ENCODE measurements at regions not wholly inside any gene's neighbourhood (a gene's known extent, or its start where the extent isn't known, plus 50 kb on each side); places are given as distances from the start of the nearest gene placed in this dataset.

DNA sequence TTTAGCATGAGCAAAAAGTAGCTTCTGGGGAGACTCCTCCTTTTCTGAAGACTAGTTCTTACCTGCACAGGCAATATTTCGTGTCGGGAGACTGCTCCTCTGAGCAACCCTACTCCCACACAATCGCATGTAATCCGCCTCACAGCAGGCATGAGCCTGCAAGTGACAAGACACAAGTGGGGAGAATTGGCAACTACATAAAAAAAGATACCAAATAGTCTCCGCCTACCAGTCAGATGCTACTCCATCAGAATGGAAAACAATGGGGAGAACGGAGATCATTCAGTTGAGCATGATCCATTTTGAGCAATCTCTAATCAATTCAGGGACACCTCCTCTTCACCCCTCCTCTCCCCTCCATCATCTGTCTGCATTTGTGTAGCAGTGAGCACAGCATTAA is 321.0 kb downstream of the COG6 start:
- no peak for DNase-seq

DNA sequence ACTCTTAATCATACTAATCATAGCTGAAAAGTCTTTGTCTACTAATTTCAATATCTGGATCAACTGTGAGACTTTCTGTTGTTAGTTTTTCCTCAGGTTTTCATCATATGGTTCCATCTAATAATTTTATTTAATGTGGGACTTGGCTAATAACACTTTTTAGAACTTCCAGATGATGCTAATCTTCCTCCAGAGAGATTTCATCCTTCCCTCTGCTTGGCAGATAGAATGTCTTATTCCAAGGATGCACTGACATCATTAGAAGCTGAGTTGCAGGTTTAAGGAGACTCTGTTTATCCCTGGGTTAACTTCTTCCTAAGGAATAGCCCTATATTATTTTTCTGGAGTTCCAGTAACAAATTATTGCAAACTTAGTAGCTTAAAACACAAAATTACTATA is 325.6 kb downstream of the COG6 start:
- DNase-seq = no peak

DNA sequence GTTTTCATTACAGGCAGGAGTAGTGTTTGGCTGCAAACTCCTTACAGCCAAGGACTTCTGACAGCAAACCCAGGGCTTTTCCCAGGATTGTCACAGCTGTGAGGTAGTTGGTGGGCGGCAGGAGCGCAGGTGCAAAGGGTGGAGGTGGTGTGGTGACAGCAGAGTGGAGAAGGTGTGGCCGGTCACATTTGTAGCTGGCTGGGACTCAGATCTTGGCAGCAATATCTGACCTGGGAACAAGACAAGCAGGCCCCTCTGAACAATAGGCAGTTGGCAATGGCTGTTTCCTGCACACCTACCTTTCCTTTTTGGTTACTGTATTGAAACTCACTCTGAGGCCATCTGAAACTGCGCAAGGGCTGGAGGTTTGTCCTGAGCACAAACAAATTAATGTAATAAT is 327.3 kb downstream of the COG6 start:
- no peak for DNase-seq

DNA sequence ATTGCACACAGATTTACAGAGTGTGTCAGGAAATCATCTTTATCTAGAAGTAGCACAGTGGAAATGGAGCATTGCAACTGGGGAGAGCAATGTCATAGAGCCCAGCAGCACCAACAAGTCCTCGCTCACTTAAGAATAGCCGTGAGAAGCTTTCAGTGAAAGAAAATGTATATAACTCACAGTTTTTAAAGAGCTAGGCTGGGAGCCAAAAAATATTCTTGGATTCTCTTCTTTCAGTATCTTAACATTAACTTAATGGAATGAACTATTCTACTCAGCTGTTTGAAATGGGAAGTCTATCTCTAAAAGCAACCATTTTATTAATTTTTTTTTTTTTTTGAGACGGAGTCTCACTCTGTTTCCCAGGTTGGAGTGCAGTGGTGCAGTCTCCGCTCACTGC is 329.6 kb downstream of the COG6 start:
- no peak for DNase-seq

DNA sequence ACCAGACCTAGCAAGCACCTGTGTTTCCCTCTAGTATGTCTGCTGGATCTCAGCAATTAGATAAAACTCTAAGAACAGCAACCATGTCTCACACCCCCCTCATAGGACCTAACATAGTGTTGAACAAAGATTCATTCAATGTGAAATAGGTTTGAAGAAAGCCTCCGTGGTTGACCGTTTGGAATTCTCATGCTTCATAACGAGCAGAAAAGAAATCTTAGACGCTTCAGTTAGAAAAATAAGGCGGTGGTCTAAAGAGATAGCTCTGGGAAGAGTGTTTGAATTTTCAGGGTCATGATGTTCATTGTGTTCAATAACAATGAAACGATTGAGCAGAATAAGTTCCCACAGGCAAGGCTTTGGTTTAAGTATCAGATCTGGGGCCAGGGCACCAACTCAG is 332.9 kb downstream of the COG6 start:
- no peak for DNase-seq

DNA sequence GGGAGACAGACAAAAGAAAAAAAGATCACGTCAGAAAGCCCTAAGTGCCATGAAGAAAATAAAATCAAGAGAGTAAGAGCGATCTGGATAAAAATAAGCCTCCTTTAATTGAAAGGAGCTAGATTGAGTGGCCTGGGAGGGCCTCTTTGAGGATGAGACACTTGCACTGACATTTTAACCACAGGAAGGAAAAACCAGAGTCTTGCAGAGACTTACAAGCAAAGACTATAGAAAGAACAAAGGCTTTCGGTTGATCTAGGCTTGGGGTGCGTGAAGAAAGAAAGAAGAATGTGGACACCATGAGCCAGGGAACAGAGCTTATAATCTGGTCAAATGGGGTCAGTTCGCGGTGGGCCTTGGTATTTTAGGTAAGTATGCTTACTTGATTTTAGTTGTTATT is 342.7 kb downstream of the COG6 start:
- no peak for DNase-seq

DNA sequence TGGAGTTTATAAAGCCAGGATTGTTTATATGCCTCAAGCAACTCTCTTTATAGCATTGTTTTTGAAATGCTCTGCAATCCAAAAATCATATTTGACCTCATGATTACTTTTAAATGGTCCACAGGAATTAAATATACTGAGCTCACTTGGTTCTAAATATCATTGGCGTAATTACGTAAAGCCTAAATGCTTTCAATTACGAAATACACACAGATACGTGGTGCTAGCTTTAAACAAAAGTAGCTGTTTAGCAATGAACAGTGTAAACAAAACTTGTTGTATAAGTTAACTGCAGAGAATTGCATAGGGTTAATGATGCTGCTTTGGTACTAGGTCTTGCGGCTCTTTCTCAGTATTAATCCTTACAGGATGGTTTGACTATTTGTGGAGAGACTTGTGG is 346.6 kb downstream of the COG6 start:
- no peak for DNase-seq

DNA sequence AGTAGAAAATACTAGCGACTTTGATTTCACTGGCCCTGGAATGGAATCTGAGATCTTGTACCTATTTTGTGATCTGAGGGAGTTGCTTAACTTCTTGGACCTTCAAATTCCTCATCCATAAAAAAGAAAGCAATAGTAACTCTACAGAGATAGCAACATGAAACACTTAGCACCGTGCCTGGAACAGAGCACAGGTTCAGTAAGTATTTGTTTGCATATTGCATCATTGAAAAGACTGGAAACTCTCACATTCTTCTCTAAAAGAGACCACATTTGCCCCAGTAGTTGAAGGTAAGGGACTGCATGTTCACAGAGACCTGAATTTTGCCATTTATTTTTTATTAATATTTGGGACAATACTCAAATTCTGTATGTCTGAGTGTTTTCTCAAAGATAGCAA is 358.1 kb downstream of the COG6 start:
- no peak for DNase-seq

DNA sequence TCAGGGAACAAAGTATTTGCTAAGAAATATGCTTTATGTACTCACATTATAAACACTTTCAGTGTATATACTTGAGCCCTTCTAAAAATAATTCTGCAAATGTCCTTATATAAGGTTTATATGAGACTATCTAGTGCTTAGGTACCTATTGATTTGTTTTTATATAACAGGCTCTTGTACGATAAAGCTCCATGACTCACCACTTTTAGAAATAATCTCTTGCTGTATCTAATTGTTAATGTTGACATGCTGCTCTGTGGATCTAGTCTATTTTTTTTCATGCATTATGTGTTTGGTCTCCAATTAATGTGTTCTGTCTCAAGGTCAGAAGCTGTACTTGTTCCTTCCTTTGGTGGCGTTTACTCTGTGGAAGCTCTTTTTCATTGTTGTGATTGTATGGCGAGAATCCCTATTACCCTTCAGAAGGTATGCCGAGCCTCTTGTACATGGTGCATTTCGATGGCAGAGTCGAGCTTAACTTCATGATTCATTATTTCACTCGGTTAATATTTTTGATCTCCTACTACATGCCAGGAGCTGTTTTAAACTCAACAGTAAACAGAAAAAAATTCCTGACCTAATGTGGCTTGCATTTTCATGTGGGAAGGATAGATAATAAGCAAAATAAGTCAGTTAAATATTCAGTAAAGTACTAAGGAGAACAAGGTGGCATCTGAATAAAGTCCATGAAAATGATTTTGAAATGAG is 361.6 kb downstream of the COG6 start:
- DNase-seq = no peak

DNA sequence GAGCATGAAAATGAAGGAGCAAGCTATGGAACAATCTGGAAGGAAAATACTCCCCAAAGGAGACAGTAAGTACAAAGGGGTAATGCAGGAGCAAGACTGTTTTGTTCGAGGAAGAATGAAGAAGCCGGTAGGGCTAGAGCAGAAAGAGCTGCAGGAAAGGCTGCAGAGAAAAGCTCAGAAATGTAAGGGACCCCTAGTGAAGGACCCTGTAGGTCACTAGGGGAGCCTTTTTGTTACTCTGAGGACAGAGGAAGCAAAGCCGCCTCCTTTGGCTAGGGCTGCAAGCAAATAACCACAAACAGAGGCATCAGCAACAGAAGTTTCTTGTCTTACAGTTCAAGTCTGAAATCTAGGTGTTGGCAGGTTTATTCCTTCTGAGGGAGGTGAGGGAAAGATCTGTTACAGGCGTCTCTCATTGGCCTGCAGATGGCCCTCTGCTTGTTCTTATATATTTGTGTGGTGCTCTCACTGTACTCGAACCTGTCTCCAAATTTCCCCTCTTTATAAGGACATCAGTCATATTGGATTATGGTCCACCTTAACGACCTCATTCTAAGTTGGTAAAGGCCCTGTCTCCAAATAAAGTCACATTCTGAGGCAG is 362.3 kb downstream of the COG6 start:
- no peak for DNase-seq

DNA sequence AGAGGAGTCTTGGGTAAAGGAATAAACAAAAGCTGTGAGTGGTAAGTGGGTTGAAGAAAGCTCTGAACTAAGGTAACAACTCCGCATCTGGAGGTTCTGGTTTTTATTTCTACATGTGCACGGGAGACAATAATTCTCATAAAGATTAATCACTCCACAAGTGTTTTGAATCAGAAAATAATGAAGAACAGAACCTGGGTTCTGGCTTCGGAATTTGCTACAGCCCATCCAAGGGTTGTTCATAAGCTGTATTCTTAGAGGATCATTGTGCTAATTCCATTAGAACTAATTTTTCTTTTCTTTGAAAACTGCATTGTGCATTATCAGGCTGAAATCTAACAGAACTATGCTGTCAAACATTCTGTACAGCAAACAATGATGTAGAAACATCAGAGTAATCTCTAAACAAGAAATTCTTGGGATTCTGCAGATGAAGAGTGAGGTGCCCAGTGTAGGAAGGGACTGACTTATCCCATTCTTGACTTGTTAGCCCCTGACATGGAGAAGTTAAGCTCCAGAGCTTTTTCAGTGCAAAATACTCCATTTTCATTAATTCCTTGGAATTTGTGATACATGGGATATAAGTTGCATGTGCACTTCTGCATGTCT is 368.2 kb downstream of the COG6 start:
- no peak for DNase-seq

DNA sequence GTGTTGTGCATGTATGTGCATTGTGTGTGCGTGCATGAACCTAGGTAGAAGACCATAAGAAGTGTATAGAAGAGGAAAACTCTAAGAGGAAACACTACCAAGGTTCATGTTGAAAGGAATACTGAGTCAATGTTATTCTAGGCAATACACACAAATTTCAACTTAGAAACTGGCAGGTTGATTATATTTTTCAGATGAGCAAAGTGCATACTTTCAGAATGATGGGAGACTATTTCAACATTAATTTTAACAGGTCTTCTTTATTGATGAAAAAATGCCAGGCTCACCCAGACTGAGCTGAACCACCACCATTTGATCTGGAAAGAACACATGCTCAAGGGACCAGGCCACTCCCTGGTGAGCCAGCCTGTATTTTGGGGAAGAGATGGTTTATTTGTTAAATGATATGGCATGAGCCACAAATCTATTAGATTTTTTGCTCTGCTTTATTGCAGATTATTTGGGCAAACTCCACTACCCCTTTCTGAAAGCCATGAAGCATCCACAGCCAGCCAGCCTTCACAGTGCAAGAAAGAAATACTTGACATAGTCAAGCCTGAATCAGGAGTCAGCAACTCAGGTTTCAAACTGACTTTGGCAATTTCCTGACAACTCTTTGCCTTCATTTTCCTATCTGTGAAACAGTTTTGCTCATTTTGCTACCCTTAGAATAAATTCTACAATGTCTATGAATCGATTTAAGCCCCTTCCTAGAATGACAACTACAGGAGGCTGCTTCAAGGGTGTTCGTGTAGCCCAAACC is 368.9 kb downstream of the COG6 start:
- no peak for DNase-seq

DNA sequence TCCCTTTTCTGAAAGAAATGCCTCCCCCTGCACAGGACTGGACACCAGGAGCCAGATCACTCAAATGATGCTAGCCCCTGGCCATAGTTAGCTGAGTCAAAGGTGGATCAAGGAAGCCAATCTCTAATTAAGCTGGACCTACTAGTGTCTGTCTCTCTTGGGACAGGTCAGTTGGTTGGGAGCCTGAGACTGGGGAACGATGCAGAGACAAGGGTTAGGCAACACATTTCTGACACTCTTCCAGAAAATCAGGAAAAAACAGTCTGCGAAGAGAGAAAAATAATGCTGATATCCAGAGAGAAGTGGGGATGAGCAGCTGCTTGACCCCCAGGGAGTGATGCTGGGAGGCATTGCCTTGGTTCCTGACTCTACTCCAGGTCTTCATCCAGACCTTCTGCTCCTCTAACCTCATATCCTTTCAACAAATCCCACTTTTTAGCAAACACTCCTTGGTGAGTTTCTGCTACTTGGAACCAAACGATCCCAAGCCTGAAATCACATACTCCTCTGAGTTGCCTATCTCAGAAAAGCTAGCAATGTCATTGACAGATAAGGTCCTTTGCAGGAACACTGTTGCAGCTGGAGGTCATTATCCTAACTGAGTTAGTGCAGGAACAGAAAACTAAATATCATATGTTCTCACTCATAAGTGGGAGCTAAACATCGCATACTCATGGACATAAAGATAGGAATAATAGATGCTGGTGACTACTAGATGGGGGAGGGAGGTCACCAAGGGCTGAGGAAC is 369.7 kb downstream of the COG6 start:
- no peak for DNase-seq

DNA sequence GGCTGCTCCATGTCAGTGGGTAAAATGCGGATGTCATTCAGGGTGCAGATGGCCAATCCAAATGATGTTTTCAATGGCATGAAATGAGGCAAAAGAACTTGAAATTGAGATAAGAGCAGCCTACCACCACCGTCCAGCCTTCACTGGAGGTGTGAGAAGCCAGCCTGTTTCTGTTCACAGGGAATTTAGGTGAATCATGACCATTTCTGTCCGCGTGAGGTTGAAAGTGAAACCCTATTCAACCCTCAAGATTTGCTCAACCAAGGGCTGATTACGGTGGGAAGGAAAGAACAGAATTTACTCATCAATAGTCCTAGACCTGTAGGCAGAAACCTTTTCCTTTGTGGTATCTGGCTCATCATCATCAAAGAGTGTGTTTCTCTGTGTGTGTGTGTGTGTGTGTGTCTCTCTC is 370.7 kb downstream of the COG6 start:
- no peak for DNase-seq

DNA sequence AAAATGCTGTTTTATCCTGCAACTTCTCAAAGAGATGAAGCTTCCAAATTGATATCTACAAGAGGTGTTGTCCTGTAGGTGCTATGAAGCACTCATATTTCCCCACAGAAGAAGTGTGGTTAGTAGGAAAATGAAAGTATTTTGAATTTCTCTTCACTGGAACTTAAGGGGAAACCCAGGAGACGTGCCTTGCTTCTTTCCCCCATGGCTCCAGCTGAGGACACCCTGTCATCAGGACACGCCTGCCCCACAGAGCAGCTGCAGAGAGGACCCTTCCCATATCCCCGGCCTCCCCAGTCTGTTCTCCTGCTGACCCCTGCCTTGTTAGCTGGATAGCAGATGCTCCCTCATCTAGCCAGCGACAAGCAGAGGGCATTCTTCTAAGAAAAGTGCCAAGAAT is 371.3 kb downstream of the COG6 start:
- DNase-seq = no peak

DNA sequence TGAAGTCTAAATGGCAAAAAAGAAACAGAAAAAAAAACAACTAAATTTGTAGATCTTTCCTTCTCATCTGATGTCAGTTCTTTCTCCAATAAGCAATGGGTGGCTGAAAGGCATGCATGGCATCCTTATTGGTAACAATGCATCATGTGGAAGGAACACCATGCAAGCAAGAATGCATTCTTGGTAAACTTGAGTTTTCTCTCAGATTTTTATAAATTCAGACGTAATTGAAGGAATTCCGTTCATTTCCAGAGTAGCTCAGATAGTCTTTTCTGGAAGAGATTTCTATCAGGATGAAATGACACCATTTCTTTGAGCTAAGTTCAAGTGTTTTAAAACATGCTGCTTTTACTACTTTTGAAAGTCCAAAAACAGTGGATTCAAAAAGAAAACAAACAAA is 373.0 kb downstream of the COG6 start:
- DNase-seq = no peak

DNA sequence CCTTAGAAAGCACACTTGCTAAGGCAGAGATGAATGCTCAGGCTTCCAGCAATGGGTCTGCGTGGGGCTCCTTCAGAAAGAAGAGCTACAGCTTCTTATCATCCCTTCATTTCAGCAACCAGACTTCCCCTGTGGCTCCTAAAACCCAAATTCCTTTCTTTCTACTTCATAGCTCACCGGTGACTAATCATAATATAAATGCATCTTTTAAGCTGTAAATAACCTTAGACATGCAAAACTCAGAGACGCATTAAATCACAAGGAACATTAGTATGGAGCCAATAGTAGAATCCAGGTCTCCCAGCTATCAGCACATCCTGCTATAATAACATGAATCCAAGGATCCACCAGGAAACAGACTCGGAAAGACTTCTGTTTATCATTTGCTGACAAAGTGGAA is 375.6 kb downstream of the COG6 start:
- no peak for DNase-seq

DNA sequence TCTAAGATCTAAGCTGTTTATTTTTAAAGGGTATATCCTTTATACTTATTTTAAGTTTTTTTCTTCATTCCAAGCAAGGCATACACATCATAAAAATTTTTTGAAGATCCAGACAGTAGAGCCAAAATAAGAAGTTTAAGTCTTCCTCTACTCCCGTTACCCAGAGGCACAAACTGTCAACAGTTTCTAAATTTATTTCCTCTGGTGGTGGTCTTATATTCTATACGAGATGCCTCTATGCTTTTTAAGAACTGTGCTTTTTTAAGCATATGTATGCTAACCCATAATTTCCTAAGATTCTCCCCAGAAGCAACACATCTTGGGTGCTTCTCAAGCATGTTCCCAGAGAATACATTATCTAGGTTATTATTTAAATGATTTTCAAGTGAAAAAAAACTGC is 383.6 kb downstream of the COG6 start:
- no peak for DNase-seq

DNA sequence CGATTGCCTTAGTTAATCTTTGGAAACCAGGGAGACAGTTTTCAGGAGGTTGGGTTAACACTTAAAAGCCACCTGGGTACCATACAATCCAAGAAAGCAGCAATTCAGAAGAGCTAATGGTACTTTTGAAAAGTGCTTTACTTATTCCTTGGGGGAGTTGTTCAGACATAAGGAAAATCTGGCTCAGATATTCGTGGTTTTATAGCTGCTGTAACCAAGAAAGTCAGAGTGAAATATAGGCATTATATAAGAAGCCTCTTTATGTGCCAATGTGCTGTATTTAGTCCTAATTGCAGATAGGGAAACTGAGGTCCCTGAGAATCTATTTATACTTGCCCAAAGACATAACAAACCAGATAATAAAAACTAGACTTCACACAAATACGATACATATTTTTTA is 387.5 kb downstream of the COG6 start:
- no peak for DNase-seq

DNA sequence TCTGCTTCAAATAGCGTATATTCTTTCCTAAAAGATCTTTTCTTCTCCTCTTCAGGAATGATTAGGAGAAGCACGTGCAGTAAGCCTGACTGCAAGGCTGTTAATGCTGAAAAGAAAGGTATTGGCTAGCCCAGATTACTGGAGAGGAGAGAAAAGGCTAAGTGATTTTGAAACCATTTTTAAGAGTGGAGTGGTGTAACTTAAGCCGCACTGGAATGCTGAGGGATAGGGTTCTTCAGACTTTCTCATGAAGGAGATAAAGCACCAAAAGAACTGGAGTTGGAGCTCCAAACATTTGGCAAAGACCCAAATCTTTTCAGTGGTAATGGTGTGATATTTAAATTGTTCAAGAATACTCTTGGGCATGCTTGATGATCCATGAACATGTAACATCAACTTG is 388.3 kb downstream of the COG6 start:
- DNase-seq = no peak

DNA sequence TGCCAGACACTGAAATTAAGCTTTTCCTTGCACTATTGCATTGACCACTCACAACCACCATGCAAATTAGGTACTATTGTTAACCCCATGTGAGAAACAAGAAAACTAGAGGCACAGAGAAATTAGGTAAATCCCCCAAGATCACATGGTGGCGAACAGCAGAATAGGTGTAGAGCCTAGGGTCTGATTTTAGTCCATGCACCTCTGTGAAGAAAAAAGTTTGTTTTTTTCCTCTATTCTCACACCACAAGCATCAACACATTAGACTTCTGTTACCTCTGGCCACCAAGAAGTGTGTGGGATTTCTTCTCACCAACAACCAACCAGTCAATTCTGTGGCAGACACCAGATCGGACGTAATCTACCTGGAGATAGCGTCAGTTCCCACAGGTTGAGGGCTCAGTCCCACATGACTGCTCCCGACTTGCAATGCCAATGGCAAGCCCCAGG is 391.9 kb downstream of the COG6 start:
- no peak for DNase-seq

DNA sequence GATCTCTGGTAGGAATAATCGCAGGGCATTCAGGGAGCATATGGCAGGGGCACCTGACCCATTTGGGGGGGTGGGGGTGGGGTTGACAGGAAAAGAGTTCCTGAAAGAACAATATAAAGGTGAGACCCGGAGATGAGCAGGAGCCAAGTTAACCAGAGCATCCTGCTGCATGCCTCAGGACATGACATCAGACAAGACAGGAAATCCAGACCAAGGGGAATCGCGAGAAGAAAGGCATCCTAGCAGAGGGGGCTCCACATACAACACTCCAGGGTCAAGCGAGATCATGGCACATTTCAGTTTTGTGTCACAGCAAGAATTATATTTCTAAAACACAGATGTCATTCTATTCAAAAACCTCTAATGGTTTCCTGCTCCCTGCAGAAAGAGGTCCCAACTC is 393.1 kb downstream of the COG6 start:
- no peak for DNase-seq

DNA sequence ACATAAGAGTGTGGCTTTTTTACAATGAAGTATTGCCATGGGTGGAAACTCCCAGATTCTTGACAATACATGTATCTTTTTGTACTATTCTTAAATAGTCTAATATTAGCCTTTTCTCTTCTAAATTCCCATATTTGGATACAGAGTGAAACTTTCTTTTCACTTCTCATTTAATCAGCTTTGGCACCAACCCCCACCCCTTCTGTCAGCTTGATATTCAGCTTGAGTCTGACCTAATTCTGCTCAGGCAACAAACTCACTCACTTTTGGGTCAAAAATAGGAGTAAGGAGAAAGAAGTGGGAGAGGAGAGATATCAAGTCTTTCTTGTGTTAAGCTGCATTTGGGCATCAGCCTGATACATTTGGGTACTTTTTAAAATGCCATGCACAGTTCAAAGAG is 397.5 kb downstream of the COG6 start:
- no peak for DNase-seq
